ENCODE measurements at regions not wholly inside any gene's neighbourhood (a gene's known extent, or its start where the extent isn't known, plus 50 kb on each side); places are given as distances from the start of the nearest gene placed in this dataset.
"Not testable (repeated sequence)": the region's sequence is repeated elsewhere in the genome, so short reads cannot be mapped to it uniquely, and the experiment has no call there.

DNA sequence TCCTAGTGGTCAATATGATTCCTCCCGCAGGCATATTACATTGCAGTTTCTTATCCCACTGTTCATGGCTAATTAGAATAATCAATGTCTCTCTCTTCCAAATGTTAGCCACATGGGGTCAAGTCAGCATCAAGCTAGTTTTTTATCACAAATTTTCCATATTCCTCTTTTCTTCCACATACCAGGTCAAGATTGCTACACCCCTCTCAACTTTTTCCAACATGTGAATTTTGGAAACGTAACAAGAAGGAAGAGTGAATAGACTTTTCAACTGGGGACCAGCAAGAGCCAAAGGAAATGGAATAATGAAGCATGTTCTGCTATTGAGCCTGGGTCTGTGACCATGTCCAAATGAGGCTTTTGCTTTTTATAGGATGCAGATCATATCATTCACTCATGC, 65.1 kb downstream of the SOD2 start:
- TF ChIP-seq, protein P1, sequence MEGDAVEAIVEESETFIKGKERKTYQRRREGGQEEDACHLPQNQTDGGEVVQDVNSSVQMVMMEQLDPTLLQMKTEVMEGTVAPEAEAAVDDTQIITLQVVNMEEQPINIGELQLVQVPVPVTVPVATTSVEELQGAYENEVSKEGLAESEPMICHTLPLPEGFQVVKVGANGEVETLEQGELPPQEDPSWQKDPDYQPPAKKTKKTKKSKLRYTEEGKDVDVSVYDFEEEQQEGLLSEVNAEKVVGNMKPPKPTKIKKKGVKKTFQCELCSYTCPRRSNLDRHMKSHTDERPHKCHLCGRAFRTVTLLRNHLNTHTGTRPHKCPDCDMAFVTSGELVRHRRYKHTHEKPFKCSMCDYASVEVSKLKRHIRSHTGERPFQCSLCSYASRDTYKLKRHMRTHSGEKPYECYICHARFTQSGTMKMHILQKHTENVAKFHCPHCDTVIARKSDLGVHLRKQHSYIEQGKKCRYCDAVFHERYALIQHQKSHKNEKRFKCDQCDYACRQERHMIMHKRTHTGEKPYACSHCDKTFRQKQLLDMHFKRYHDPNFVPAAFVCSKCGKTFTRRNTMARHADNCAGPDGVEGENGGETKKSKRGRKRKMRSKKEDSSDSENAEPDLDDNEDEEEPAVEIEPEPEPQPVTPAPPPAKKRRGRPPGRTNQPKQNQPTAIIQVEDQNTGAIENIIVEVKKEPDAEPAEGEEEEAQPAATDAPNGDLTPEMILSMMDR (IDR thresholded peaks at IDR 0.05) = no peak
- no peak for TF ChIP-seq ZFX (IDR thresholded peaks at IDR 0.05; ENCODE audit: borderline replicate concordance)
- no peak overlapping the region for H3K27ac ChIP-seq

DNA sequence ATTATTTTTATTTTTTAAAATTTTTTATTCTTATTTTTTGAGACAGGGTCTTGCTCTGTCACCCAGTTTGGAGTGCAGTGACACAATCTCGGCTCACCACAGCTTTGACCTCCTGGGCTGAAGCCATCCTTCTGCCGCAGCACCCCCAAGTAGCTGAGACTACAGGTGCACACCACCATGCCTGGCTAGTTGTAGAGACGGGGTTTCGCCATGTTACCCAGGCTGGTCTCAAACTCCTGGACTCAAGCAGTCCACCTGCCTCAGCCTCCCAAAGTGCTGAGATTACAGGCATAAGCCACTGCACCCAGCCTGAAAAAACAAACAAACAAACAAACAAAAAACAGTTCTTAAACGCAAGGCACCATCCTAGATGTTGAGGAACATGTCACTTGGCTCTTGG, 66.5 kb downstream of the SOD2 start:
- not testable (repeated sequence) for H3K27ac ChIP-seq

DNA sequence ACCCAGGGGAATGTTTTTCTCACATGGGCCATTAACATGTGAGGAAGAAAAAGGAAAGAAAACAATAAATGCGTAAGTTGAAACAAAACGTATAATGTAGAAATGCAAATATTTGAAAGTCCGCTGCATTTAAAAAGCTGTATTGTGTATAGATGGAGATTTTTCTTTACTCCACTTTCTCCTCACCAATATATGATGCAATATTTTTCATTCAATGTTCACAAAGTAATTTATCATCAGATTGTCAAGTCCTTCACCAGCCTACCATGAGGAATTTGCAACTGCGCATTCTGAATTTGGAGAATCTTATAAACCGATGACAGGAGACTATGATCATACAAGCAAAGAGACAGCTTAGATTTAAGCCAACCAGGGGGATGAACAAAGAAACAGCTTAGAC, 69.9 kb downstream of the SOD2 start:
- no peak overlapping the region for H3K27ac ChIP-seq
- no peak for TF ChIP-seq ZFX (IDR thresholded peaks at IDR 0.05; ENCODE audit: borderline replicate concordance)
- TF ChIP-seq, protein P1 (IDR thresholded peaks at IDR 0.05) = no peak

DNA sequence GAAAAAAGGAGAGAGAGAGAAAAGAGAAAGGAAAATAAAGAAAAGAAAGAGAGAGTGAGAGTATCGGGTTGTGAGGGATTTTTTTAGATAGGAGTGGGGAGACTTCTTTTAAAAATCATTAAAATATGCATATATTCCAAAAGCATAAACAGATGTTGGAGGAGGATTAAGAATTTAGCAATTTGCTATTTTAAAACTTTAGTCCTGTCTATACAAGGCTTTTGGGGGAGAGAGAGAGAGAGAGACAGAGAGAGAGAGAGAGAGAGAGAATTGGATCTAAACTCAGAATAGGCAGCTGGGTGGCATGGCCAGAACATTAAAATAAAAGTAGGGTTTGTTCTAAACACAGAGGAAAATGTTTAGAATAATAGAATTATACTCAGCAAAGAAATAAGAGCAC, 72.1 kb downstream of the SOD2 start:
- TF ChIP-seq, protein P1 (IDR thresholded peaks at IDR 0.05) = no peak
- TF ChIP-seq ZFX (IDR thresholded peaks at IDR 0.05; ENCODE audit: borderline replicate concordance) = no peak
- no peak overlapping the region for H3K27ac ChIP-seq

DNA sequence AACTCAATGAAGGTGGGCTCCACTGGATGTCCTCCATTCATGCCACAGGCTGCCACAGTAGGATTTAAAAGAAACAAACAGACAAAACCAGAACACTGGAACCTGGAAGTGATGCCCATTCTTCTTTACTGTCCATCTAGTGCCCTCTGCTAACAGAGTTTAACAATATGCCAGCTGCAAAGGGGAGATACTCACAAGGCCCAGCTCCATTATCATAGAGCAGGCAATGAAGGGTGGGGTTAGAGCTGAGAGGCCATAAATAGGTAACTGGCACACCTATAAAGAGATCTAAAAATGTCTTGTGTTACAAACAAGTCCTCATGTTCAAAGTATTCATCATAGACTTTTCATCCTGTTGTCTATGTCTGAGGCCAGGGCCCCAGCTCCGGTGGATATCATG, 75.6 kb downstream of the SOD2 start:
- no peak overlapping the region for H3K27ac ChIP-seq
- no peak for TF ChIP-seq ZFX (IDR thresholded peaks at IDR 0.05; ENCODE audit: borderline replicate concordance)
- TF ChIP-seq, protein P1 (IDR thresholded peaks at IDR 0.05) = no peak

DNA sequence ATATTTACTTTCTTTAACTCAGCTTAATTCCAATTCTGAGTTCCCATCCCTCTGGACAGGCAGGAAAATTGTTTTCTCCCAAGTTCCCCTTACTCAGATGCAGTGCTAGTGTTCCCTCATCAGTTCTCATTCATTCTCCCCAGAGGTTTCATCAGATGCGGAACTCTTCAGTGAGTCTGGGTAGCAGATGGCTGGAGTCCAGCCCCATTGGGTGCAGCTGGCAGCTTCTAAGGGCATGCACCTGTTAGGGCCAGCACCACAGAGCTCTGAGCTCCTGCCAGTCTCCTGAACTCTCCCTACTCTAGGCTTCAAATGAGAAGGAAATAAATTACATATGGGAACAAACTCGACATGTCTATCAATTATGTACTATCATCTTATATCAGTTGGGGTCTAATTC, 76.6 kb downstream of the SOD2 start:
- no peak overlapping the region for H3K27ac ChIP-seq
- TF ChIP-seq, protein P1 (IDR thresholded peaks at IDR 0.05) = no peak
- no peak for TF ChIP-seq ZFX (IDR thresholded peaks at IDR 0.05; ENCODE audit: borderline replicate concordance)

DNA sequence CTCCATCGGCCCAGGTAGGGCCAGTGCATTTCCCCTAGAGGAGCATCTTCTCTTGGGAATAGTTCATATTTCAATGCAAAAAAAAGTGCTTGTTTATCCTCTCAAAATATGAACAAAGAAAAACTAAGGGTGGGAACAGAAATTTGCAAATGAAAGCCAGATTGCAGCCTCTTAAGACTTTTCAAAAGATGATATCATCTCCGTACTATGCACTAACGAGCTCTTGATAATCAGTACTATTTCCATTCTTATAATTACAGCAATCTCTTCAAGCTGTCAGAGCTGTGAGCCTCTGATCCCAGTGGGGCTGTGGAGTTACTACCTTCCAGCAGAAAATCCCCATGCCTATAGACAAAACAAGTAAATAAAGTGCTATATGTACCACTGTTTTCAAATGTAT, 77.1 kb downstream of the SOD2 start:
- TF ChIP-seq, protein P1 (IDR thresholded peaks at IDR 0.05) = no peak
- TF ChIP-seq ZFX (IDR thresholded peaks at IDR 0.05; ENCODE audit: borderline replicate concordance) = no peak
- no peak overlapping the region for H3K27ac ChIP-seq

DNA sequence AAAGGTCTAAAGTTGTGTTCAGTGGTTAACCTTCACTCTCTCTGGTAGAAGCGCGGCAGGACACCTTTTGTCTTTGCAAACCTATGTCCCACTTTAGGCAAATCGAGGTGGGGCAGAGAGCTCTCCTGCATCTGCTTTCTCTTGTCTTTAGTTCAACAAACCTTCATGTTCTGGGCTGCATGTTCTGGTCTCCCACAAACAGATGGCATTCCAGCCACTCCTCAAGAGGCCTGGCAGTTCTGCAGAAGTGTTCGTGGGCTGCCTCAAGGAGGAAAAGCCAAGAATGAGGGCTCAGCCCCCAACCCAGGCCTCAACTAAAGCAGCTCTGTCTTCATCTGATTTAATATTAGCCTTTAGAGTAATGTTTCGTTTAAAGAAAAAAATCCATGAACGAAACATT, 82.2 kb downstream of the SOD2 start:
- no peak overlapping the region for H3K27ac ChIP-seq
- TF ChIP-seq, protein P1 (IDR thresholded peaks at IDR 0.05) = no peak

Measured in 22Rv1 (cell line).